Epithelial cell of proximal tubule (primary cell): ENCODE measurements at regions not wholly inside any gene's neighbourhood (a gene's known extent, or its start where the extent isn't known, plus 50 kb on each side); places are given as distances from the start of the nearest gene placed in this dataset.
"Not testable (repeated sequence)": the region's sequence is repeated elsewhere in the genome, so short reads cannot be mapped to it uniquely, and the experiment has no call there.

Source experiments
- DNase-seq: peaks from one replicate; pipeline ENCODE4 v3.0.0-alpha.2; 2011; ENCODE audit warnings: low read depth
- H3K4me3 ChIP-seq: 2 replicates; pipeline ENCODE4 v1.5.1; 2011; ENCODE audit warnings: low read depth, mild to moderate bottlenecking, low read length
- CTCF ChIP-seq: conservative IDR thresholded peaks from 2 replicates; pipeline ENCODE4 v1.5.1; 2012; ENCODE audit warnings: low read depth, mild to moderate bottlenecking, low read length

- no peak overlapping the region for H3K4me3 ChIP-seq
- DNase-seq = no peak
- no peak for TF ChIP-seq CTCF
Measured at GRCh38 chr12:33156042-33156441, 259.5 kb upstream of the PKP2 start.

DNA sequence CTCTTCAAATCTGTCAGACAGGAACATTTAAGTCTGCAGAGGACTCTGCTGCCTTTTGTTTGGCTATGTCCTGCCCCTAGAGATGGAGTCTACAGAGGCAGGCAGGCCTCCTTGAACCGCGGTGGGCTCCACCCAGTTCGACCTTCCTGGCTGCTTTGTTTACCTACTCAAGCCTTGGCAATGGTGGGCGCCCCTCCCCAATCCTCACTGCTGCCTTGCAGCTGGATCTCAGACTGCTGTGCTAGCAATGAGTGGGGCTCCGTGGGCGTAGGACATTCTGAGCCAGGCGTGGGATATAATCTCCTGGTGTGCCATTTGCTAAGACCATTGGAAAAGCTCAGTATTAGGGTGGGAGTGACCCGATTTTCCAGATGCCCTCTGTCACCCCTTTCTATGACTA lies 250.7 kb upstream of the PKP2 start:
- not testable (repeated sequence) for DNase-seq, H3K4me3 ChIP-seq

- no peak for TF ChIP-seq CTCF
- no peak for DNase-seq
- no peak overlapping the region for H3K4me3 ChIP-seq
Measured at GRCh38 chr12:33129500-33129899, 232.9 kb upstream of the PKP2 start.

DNA sequence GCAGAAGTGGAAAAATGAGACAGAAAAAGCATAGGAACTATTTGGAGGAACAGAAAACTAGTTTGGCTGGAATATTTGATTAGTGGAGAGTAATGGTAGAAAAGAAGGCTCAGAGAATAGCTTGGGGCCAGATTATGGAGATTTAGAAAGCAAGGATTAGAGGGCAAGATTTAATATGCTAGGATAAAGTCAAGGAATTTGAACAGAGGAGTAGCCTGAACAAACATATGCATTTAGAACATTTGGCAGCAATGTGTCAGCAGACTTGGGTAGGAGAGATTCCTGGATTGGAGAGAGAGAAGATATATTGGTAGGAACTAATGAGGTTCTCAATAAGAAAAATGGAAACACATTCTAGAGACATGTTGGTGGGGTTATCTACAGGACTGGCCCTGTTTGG lies 229.2 kb upstream of the PKP2 start:
- no peak for TF ChIP-seq CTCF
- no peak overlapping the region for H3K4me3 ChIP-seq
- no peak for DNase-seq

DNA sequence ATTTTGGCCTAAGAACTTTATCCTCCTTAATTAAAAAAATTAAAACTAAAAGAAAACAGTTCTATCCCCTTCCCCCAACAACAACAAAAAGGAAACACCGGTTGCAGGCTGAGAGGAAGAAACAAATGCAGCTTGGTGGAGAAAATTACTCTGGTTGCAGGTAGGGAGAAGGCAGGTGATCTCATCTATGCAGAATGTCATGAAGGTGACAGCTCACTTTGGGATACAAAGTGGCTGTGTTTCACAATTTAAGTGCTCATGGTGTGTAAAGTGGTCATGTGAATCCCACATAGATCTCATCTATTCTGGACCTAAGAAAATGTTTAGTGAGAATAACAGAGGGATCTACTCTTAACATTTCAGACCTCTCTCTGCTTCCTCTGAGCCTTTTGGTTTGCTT lies 219.7 kb upstream of the PKP2 start:
- no peak for TF ChIP-seq CTCF
- H3K4me3 ChIP-seq = no peak overlapping the region
- no peak for DNase-seq

GRCh38 chr12:33115716-33116115 lies 219.1 kb upstream of the PKP2 start:
- H3K4me3 ChIP-seq = no peak overlapping the region
- no peak for TF ChIP-seq CTCF
- no peak for DNase-seq

- no peak overlapping the region for H3K4me3 ChIP-seq
- DNase-seq = no peak
- no peak for TF ChIP-seq CTCF
Measured at GRCh38 chr12:33111850-33112249, 215.3 kb upstream of the PKP2 start.

DNA sequence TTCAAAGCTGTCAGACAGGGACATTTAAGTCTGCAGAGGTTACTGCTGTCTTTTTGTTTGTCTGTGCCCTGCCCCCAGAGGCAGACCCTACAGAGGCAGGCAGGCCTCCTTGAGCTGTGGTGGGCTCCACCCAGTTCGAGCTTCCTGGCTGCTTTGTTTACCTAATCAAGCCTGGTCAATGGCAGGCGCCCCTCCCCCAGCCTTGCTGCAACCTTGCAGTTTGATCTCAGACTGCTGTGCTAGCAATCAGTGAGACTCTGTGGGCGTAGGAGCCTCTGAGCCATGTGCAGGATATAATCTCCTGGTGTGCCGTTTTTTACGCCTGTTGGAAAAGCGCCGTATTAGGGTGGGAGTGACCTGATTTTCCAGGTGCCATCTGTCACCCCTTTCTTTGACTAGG lies 211.2 kb upstream of the PKP2 start:
- not testable (repeated sequence) for DNase-seq, H3K4me3 ChIP-seq
